HG03469 (cell line): ENCODE measurements at regions not wholly inside any gene's neighbourhood (a gene's known extent, or its start where the extent isn't known, plus 50 kb on each side); places are given as distances from the start of the nearest gene placed in this dataset.
"Not testable (repeated sequence)": the region's sequence is repeated elsewhere in the genome, so short reads cannot be mapped to it uniquely, and the experiment has no call there.

Source experiments
- ATAC-seq: cut with Tn5 transposase; IDR thresholded peaks from one replicate; pipeline ENCODE4 v1.9.1; 2021; ENCODE audit warnings: mild to moderate bottlenecking, moderate library complexity, moderate number of reproducible peaks; ENCODE audit not compliant: unreplicated experiment

- ATAC-seq, result no peak
Measured at GRCh38 chr2:237240252-237240651, 154.6 kb downstream of the COPS8 start.

GRCh38 chr2:237240868-237241267 lies 155.2 kb downstream of the COPS8 start:
- ATAC-seq, result not testable (repeated sequence)

GRCh38 chr2:237242091-237242536 lies 156.4 kb downstream of the COPS8 start:
- no peak for ATAC-seq

- ATAC-seq, result no peak
Measured at GRCh38 chr2:237243487-237243886, 157.8 kb downstream of the COPS8 start.

GRCh38 chr2:237244178-237244577 lies 158.5 kb downstream of the COPS8 start:
- ATAC-seq, result no peak

GRCh38 chr2:237244976-237245646 lies 159.4 kb downstream of the COPS8 start:
- ATAC-seq, result no peak

- ATAC-seq, result no peak
Measured at GRCh38 chr2:237250599-237250998, 163.4 kb downstream of the COL6A3 start.

GRCh38 chr2:237251986-237252385 lies 162.0 kb downstream of the COL6A3 start:
- ATAC-seq, result no peak

- ATAC-seq, result no peak
Measured at GRCh38 chr2:237253046-237253702, 160.8 kb downstream of the COL6A3 start.

- ATAC-seq, result no peak
Measured at GRCh38 chr2:237254369-237254861, 159.5 kb downstream of the COL6A3 start.

- ATAC-seq, result no peak
Measured at GRCh38 chr2:237254911-237255578, 158.9 kb downstream of the COL6A3 start.

GRCh38 chr2:237256887-237257286 lies 157.1 kb downstream of the COL6A3 start:
- ATAC-seq, result no peak

- ATAC-seq, result no peak
Measured at GRCh38 chr2:237257471-237257951, 156.5 kb downstream of the COL6A3 start.

- ATAC-seq, result no peak
Measured at GRCh38 chr2:237258116-237258515, 155.8 kb downstream of the COL6A3 start.

GRCh38 chr2:237258615-237259014 lies 155.3 kb downstream of the COL6A3 start:
- no peak for ATAC-seq

- no peak for ATAC-seq
Measured at GRCh38 chr2:237259201-237259600, 154.8 kb downstream of the COL6A3 start.

- ATAC-seq, result no peak
Measured at GRCh38 chr2:237260039-237260620, 153.8 kb downstream of the COL6A3 start.

GRCh38 chr2:237260686-237261085 lies 153.3 kb downstream of the COL6A3 start:
- no peak for ATAC-seq

GRCh38 chr2:237261327-237261726 lies 152.6 kb downstream of the COL6A3 start:
- no peak for ATAC-seq

- ATAC-seq, result no peak
Measured at GRCh38 chr2:237262838-237263771, 150.9 kb downstream of the COL6A3 start.
